ENCODE measurements at regions not wholly inside any gene's neighbourhood (a gene's known extent, or its start where the extent isn't known, plus 50 kb on each side); places are given as distances from the start of the nearest gene placed in this dataset.

GRCh38 chr12:77387671-77388070 is 322.3 kb upstream of the E2F7 start:
- no peaks in the 10 kb centered on the region for H3K9me3 ChIP-seq (ENCODE audit: control insufficient read depth, insufficient read depth, low read length)
- no peak for DNase-seq
- H3K4me1 ChIP-seq (ENCODE audit: control insufficient read depth, insufficient read depth, low read length), result no peaks in the 10 kb centered on the region
- no peak for ATAC-seq
- intact Hi-C loops (cut with micrococcal nuclease), result no loop called here
- 78% methylated on average over 1 of the region's 1 CpG for WGBS (ENCODE audit: insufficient coverage)
- H3K4me3 ChIP-seq (ENCODE audit: low read length), result no peak overlapping the region
- no peak overlapping the region for H3K27ac Mint-ChIP-seq
- no peaks in the 10 kb centered on the region for H3K36me3 Mint-ChIP-seq
- peaks cover 8 to 11% of the 10 kb centered on the region in 2 donors for H3K9me3 Mint-ChIP-seq
- H3K27ac ChIP-seq (ENCODE audit: low read length), result no peak overlapping the region
- H3K4me1 Mint-ChIP-seq, result no peaks in the 10 kb centered on the region
- H3K27me3 Mint-ChIP-seq (ENCODE audit: low read depth in 2 of 2), result no peaks in the 10 kb centered on the region
- no peaks in the 10 kb centered on the region for H3K36me3 ChIP-seq (ENCODE audit: control insufficient read depth, insufficient read depth, low read length)
- TF ChIP-seq CTCF (IDR thresholded peaks at IDR 0.05), result no peak
- no peak overlapping the region for H3K4me3 Mint-ChIP-seq
- no peaks in the 10 kb centered on the region for H3K27me3 ChIP-seq (ENCODE audit: control insufficient read depth, insufficient read depth, low read length)

GRCh38 chr12:77387214-77387613 is 321.8 kb upstream of the E2F7 start:
- 53% methylated on average over 3 of the region's 3 CpGs for WGBS (ENCODE audit: insufficient coverage)
- Mint-ChIP-seq H3K4me3 (no peak overlapping the region), H3K36me3 (no peaks in the 10 kb centered on the region), H3K9me3 (peaks cover 11 to 14% of the 10 kb centered on the region in 2 donors), H3K27ac (no peak overlapping the region), H3K27me3 (ENCODE audit: low read depth in 2 of 2) (no peaks in the 10 kb centered on the region), H3K4me1 (no peaks in the 10 kb centered on the region)
- intact Hi-C loops (cut with micrococcal nuclease), result no loop called here
- no peak for TF ChIP-seq CTCF (IDR thresholded peaks at IDR 0.05)
- Histone ChIP-seq H3K27ac (ENCODE audit: low read length) (no peak overlapping the region), H3K4me1 (ENCODE audit: control insufficient read depth, insufficient read depth, low read length) (no peaks in the 10 kb centered on the region), H3K9me3 (ENCODE audit: control insufficient read depth, insufficient read depth, low read length) (no peaks in the 10 kb centered on the region), H3K4me3 (ENCODE audit: low read length) (no peak overlapping the region), H3K27me3 (ENCODE audit: control insufficient read depth, insufficient read depth, low read length) (no peaks in the 10 kb centered on the region), H3K36me3 (ENCODE audit: control insufficient read depth, insufficient read depth, low read length) (no peaks in the 10 kb centered on the region)
- DNase-seq (no peak), ATAC-seq (no peak)

GRCh38 chr12:77384941-77385340 is 319.6 kb upstream of the E2F7 start:
- DNase-seq, result no peak
- 100% methylated on average over 2 of the region's 3 CpGs for WGBS (ENCODE audit: insufficient coverage)
- no peaks in the 10 kb centered on the region for H3K27me3 Mint-ChIP-seq (ENCODE audit: low read depth in 2 of 2)
- H3K9me3 ChIP-seq (ENCODE audit: control insufficient read depth, insufficient read depth, low read length), result no peaks in the 10 kb centered on the region
- H3K4me3 Mint-ChIP-seq, result no peak overlapping the region
- no peak overlapping the region for H3K27ac Mint-ChIP-seq
- no peak for TF ChIP-seq CTCF (IDR thresholded peaks at IDR 0.05)
- no peak overlapping the region for H3K27ac ChIP-seq (ENCODE audit: low read length)
- peaks cover 11 to 15% of the 10 kb centered on the region in 2 donors for H3K9me3 Mint-ChIP-seq
- no peaks in the 10 kb centered on the region for H3K36me3 Mint-ChIP-seq
- no peak overlapping the region for H3K4me3 ChIP-seq (ENCODE audit: low read length)
- no peak for ATAC-seq
- intact Hi-C loops (cut with micrococcal nuclease), result no loop called here
- H3K4me1 ChIP-seq (ENCODE audit: control insufficient read depth, insufficient read depth, low read length), result no peaks in the 10 kb centered on the region
- no peaks in the 10 kb centered on the region for H3K27me3 ChIP-seq (ENCODE audit: control insufficient read depth, insufficient read depth, low read length)
- H3K36me3 ChIP-seq (ENCODE audit: control insufficient read depth, insufficient read depth, low read length), result no peaks in the 10 kb centered on the region
- no peaks in the 10 kb centered on the region for H3K4me1 Mint-ChIP-seq

- no peaks in the 10 kb centered on the region for H3K36me3 Mint-ChIP-seq
- intact Hi-C loops (cut with micrococcal nuclease), result no loop called here
Measured at GRCh38 chr12:77382096-77382742, 316.9 kb upstream of the E2F7 start.

More at GRCh38 chr12:77382096-77382742, 316.9 kb upstream of the E2F7 start:
- DNase-seq, result no peak
- H3K4me3 ChIP-seq (ENCODE audit: low read length), result no peak overlapping the region
- H3K27ac Mint-ChIP-seq, result no peak overlapping the region
- H3K9me3 Mint-ChIP-seq, result peaks cover 10 to 17% of the 10 kb centered on the region in 2 donors
- no peaks in the 10 kb centered on the region for H3K9me3 ChIP-seq (ENCODE audit: control insufficient read depth, insufficient read depth, low read length)
- no peaks in the 10 kb centered on the region for H3K4me1 ChIP-seq (ENCODE audit: control insufficient read depth, insufficient read depth, low read length)
- no peak overlapping the region for H3K27ac ChIP-seq (ENCODE audit: low read length)
- no peaks in the 10 kb centered on the region for H3K27me3 ChIP-seq (ENCODE audit: control insufficient read depth, insufficient read depth, low read length)
- H3K4me1 Mint-ChIP-seq, result no peaks in the 10 kb centered on the region
- no peaks in the 10 kb centered on the region for H3K27me3 Mint-ChIP-seq (ENCODE audit: low read depth in 2 of 2)
- no peak for TF ChIP-seq CTCF (IDR thresholded peaks at IDR 0.05)
- ATAC-seq, result no peak
- WGBS (ENCODE audit: insufficient coverage), result 77% methylated on average over 5 of the region's 5 CpGs
- H3K36me3 ChIP-seq (ENCODE audit: control insufficient read depth, insufficient read depth, low read length), result no peaks in the 10 kb centered on the region
- no peak overlapping the region for H3K4me3 Mint-ChIP-seq
